ENCODE measurements at regions not wholly inside any gene's neighbourhood (a gene's known extent, or its start where the extent isn't known, plus 50 kb on each side); places are given as distances from the start of the nearest gene placed in this dataset.

GRCh38 chr18:40925071-40925541 lies 1029.9 kb upstream of the PIK3C3 start:
- Histone ChIP-seq H3K9me2 (ENCODE audit: insufficient read depth) (no peaks in the 10 kb centered on the region), H3K4me1 (ENCODE audit: insufficient read depth) (no peaks in the 10 kb centered on the region), H2AFZ (no peak overlapping the region; the same call in 1 of the 2 replicates), H3F3A (replicated peaks; ENCODE audit: low read depth) (no peaks in the 10 kb centered on the region), H3K27me3 (ENCODE audit: insufficient read depth) (no peaks in the 10 kb centered on the region), H3K4me2 (no peak overlapping the region), H3K27ac (ENCODE audit: low read depth) (no peak overlapping the region), H4K20me1 (replicated peaks; ENCODE audit: insufficient read depth) (no peaks in the 10 kb centered on the region), H3K79me2 (replicated peaks; ENCODE audit: insufficient read depth) (no peaks in the 10 kb centered on the region), H3K4me3 (no peak overlapping the region), H3K36me3 (ENCODE audit: insufficient read depth) (no peaks in the 10 kb centered on the region)
- no peaks in the 10 kb centered on the region for H3K36me3 Mint-ChIP-seq (ENCODE audit: low read depth)
- H3K27me3 Mint-ChIP-seq (ENCODE audit: insufficient read depth, low read depth, poor library complexity), result no peaks in the 10 kb centered on the region
- ATAC-seq, result no peak
- DNase-seq (ENCODE audit: low spot score), result no peak
- no peaks in the 10 kb centered on the region; the same call in 2 of the 3 replicates for H3K9me3 Mint-ChIP-seq
- TF ChIP-seq CTCF (conservative IDR thresholded peaks at IDR 0.05; ENCODE audit: low read depth in 2 of 2), result no peak
- TF ChIP-seq EZH2 (IDR thresholded peaks at IDR 0.05; ENCODE audit: low read depth, unreplicated experiment), result no peak
- TF ChIP-seq ZNF331 (CRISPR knock-in tag; IDR thresholded peaks at IDR 0.05; ENCODE audit: low read depth), result no peak
- TF ChIP-seq JUNB (IDR thresholded peaks at IDR 0.05; ENCODE audit: unreplicated experiment), result no peak
- no peak for TF ChIP-seq REST (IDR thresholded peaks at IDR 0.05; ENCODE audit: unreplicated experiment)
- TF ChIP-seq ZNF462 (CRISPR knock-in tag; IDR thresholded peaks at IDR 0.05), result no peak
- no peak for TF ChIP-seq EZH2phosphoT487 (IDR thresholded peaks at IDR 0.05; ENCODE audit: unreplicated experiment)
- TF ChIP-seq ETS1 (IDR thresholded peaks at IDR 0.05), result no peak
- TF ChIP-seq NANOG (IDR thresholded peaks at IDR 0.05; ENCODE audit: borderline replicate concordance), result no peak
- TF ChIP-seq POLR2AphosphoS5 (IDR thresholded peaks at IDR 0.05; ENCODE audit: low read depth), result no peak
- no peaks in the 10 kb centered on the region for H3K4me1 Mint-ChIP-seq
- H3K4me3 Mint-ChIP-seq, result no peak overlapping the region
- no peak overlapping the region for H3K27ac Mint-ChIP-seq

Measured in GM23338 (cell line).